Lung (tissue), 11 donors: ENCODE measurements at regions not wholly inside any gene's neighbourhood (a gene's known extent, or its start where the extent isn't known, plus 50 kb on each side); places are given as distances from the start of the nearest gene placed in this dataset.

Experiments used
- ATAC-seq: fragments of 200-7000 bp; cut with Tn5 transposase; one replicate; pipeline ENCODE4 v1.9.1; 2020; ENCODE audit warnings: moderate number of reproducible peaks; ENCODE audit not compliant: insufficient read depth, low FRiP score
- DNase-seq, 3 donors: peaks; one replicate each; pipeline ENCODE4 v3.0.0-alpha.2; 2013 to 2017
- H3K27ac ChIP-seq, 2 donors: one replicate each; pipeline ENCODE4 v1.5.1; 2013; ENCODE audit warnings: mild to moderate bottlenecking in 2 of 2, moderate library complexity in 2 of 2, control low read depth in 1 of 2, inconsistent platforms in 1 of 2, low read depth in 1 of 2, low read length in 1 of 2
- H3K27me3 ChIP-seq, 3 donors: one replicate each; pipeline ENCODE4 v1.5.1; 2013; ENCODE audit warnings: low read length in 2 of 3; ENCODE audit not compliant: control insufficient read depth in 3 of 3, insufficient read depth in 3 of 3
- H3K36me3 ChIP-seq, 4 donors: one replicate each; pipeline ENCODE4 v1.5.1; 2013; ENCODE audit warnings: low read length in 4 of 4, mild to moderate bottlenecking in 1 of 4, moderate library complexity in 1 of 4; ENCODE audit not compliant: control insufficient read depth in 4 of 4, insufficient read depth in 4 of 4
- H3K4me1 ChIP-seq, 5 donors: one replicate each; pipeline ENCODE4 v1.5.1; 2013; ENCODE audit warnings: low read length in 5 of 5, mild to moderate bottlenecking in 2 of 5, moderate library complexity in 1 of 5; ENCODE audit not compliant: control insufficient read depth in 5 of 5, insufficient read depth in 5 of 5
- H3K4me3 ChIP-seq: one replicate; pipeline ENCODE4 v1.5.1; 2013; ENCODE audit warnings: mild to moderate bottlenecking, control low read depth, moderate library complexity
- H3K9ac ChIP-seq, 2 donors: one replicate each; pipeline ENCODE4 v1.5.1; 2013; ENCODE audit warnings: low read length in 2 of 2, control low read depth in 1 of 2; ENCODE audit not compliant: insufficient read depth in 1 of 2
- H3K9me3 ChIP-seq, 4 donors: one replicate each; pipeline ENCODE4 v1.5.1; 2013; ENCODE audit warnings: low read length in 3 of 4, mild to moderate bottlenecking in 1 of 4, moderate library complexity in 1 of 4; ENCODE audit not compliant: control insufficient read depth in 4 of 4, insufficient read depth in 3 of 4
- CTCF ChIP-seq: IDR thresholded peaks from 2 replicates; pipeline ENCODE4 v1.5.1; 2012; ENCODE audit warnings: mild to moderate bottlenecking; ENCODE audit errors: control extremely low read depth, extremely low read depth
- WGBS, 2 donors: extraction: QIAGEN DNeasy Blood & Tissue Kit; methylation state at CpG; one replicate each; pipeline ENCODE4 v1.1.7; 2013; 5-methylcytosine and 5-hydroxymethylcytosine counted together
- donor health status: control.
- donor health status: control.
- donor health status: Bipolar disorder and iron deficiency.
- donor health status: healthy.
- donor health status: DM: yes; HTN: yes; CAD: no.

- Histone ChIP-seq H3K4me3 (no peak overlapping the region), H3K27ac (no peak overlapping the region), H3K27me3 (no peaks in the 10 kb centered on the region), H3K9me3 (no peaks in the 10 kb centered on the region), H3K36me3 (no peaks in the 10 kb centered on the region), H3K9ac (no peak overlapping the region), H3K4me1 (peaks cover 0 to 5% (median 0%) of the 10 kb centered on the region in 5 donors)
- TF ChIP-seq CTCF, result no peak
- no peak for DNase-seq
- 92 to 97% methylated on average over 2 of the region's 2 CpGs for WGBS, 2 donors
- no peak for ATAC-seq
These were observed 334.7 kb upstream of the PIK3R1 start for GRCh38 chr5:67880876-67881275.

- no peak overlapping the region for H3K27ac ChIP-seq
- ATAC-seq (no peak), DNase-seq (no peak)
- no peaks in the 10 kb centered on the region for H3K9me3 ChIP-seq
- TF ChIP-seq CTCF, result no peak
- no peaks in the 10 kb centered on the region for H3K36me3 ChIP-seq
- H3K9ac ChIP-seq, result no peak overlapping the region
- no peak overlapping the region for H3K4me3 ChIP-seq
- WGBS, 2 donors, result 90 to 91% methylated on average over 2 of the region's 2 CpGs
- no peaks in the 10 kb centered on the region for H3K27me3 ChIP-seq
- H3K4me1 ChIP-seq, result peaks cover 0 to 5% (median 0%) of the 10 kb centered on the region in 5 donors
These were observed 335.1 kb upstream of the PIK3R1 start for GRCh38 chr5:67880511-67880805.

- ATAC-seq, result no peak
- Histone ChIP-seq H3K27ac (no peak overlapping the region), H3K4me1 (peaks cover 0 to 5% (median 0%) of the 10 kb centered on the region in 5 donors), H3K9ac (no peak overlapping the region), H3K9me3 (no peaks in the 10 kb centered on the region), H3K27me3 (no peaks in the 10 kb centered on the region), H3K4me3 (no peak overlapping the region), H3K36me3 (no peaks in the 10 kb centered on the region)
- WGBS, 2 donors, result 77% methylated on average over 4 of the region's 4 CpGs
- DNase-seq, result no peak
- TF ChIP-seq CTCF, result no peak
These were observed 335.7 kb upstream of the PIK3R1 start for GRCh38 chr5:67879620-67880510.
